SK-N-SH treated with all-trans-retinoic acid at 6 μM for 48 hours (cell line): ENCODE measurements at regions not wholly inside any gene's neighbourhood (a gene's known extent, or its start where the extent isn't known, plus 50 kb on each side); places are given as distances from the start of the nearest gene placed in this dataset.
A peak's percentile ranks its signal among the peaks of the same experiment; 100 is the strongest.

Source experiments
- ATAC-seq: fragments of 200-7000 bp; cut with Tn5 transposase; 3 replicates; pipeline ENCODE4 v1.9.1; 2020; ENCODE audit warnings: mild to moderate bottlenecking, moderate library complexity
- ARNTL ChIP-seq: fragments of 450-650 bp; formaldehyde crosslinking; IDR thresholded peaks from 2 replicates; pipeline ENCODE4 v1.5.0; 2020; ENCODE audit warnings: low read depth, mild to moderate bottlenecking, moderate library complexity, borderline replicate concordance
- BACH2 ChIP-seq: fragments of 250-450 bp; sonication (Bioruptor Pico); IDR thresholded peaks from 2 replicates; pipeline ENCODE4 v1.9.0; 2021; ENCODE audit warnings: mild to moderate bottlenecking, borderline replicate concordance
- CSDC2 ChIP-seq: fragments of 250-450 bp; sonication (Bioruptor Pico); IDR thresholded peaks from 2 replicates; pipeline ENCODE4 v1.5.0; 2020; ENCODE audit warnings: mild to moderate bottlenecking, moderate library complexity
- GLIS3 ChIP-seq: fragments of 250-450 bp; sonication (Bioruptor Pico); IDR thresholded peaks from 2 replicates; pipeline ENCODE4 v1.5.0; 2020; ENCODE audit warnings: mild to moderate bottlenecking, moderate library complexity
- ISL1 ChIP-seq: fragments of 250-450 bp; sonication (Bioruptor Pico); IDR thresholded peaks from 2 replicates; pipeline ENCODE4 v2.1.2; 2022; ENCODE audit warnings: mild to moderate bottlenecking, moderate library complexity
- OSR1 ChIP-seq: fragments of 250-450 bp; sonication (Bioruptor Pico); IDR thresholded peaks from 2 replicates; pipeline ENCODE4 v1.8.0; 2022; ENCODE audit warnings: moderate library complexity, mild to moderate bottlenecking, inconsistent platforms
- PPARA ChIP-seq: fragments of 250-450 bp; sonication (Bioruptor Pico); IDR thresholded peaks from 2 replicates; pipeline ENCODE4 v1.5.0; 2020; ENCODE audit warnings: mild to moderate bottlenecking, borderline replicate concordance
- RARB ChIP-seq: fragments of 250-450 bp; sonication (Bioruptor Pico); IDR thresholded peaks from 2 replicates; pipeline ENCODE4 v1.8.0; 2021; ENCODE audit warnings: mild to moderate bottlenecking, moderate library complexity
- SNAI2 ChIP-seq: fragments of 250-450 bp; sonication (Bioruptor Pico); IDR thresholded peaks from 2 replicates; pipeline ENCODE4 v1.5.0; 2020; ENCODE audit warnings: mild to moderate bottlenecking, moderate library complexity
- TCF4 ChIP-seq: fragments of 250-450 bp; sonication (Bioruptor Pico); IDR thresholded peaks from 2 replicates; pipeline ENCODE4 v1.8.0; 2021; ENCODE audit warnings: mild to moderate bottlenecking, moderate library complexity, borderline replicate concordance
- TOX ChIP-seq: fragments of 250-450 bp; sonication (Bioruptor Pico); IDR thresholded peaks from 2 replicates; pipeline ENCODE4 v1.8.0; 2021; ENCODE audit warnings: mild to moderate bottlenecking, moderate library complexity, borderline replicate concordance
- ZC3H10 ChIP-seq: fragments of 250-450 bp; sonication (Bioruptor Pico); IDR thresholded peaks from 2 replicates; pipeline ENCODE4 v1.5.1; 2021; ENCODE audit warnings: mild to moderate bottlenecking, moderate library complexity
- ZFP3 ChIP-seq: fragments of 250-450 bp; sonication (Bioruptor Pico); IDR thresholded peaks from 2 replicates; pipeline ENCODE4 v1.5.0; 2020; ENCODE audit warnings: mild to moderate bottlenecking, moderate library complexity
- ZFP30 ChIP-seq: fragments of 450-650 bp; formaldehyde crosslinking; IDR thresholded peaks from 2 replicates; pipeline ENCODE4 v1.5.0; 2022; ENCODE audit warnings: mild to moderate bottlenecking, moderate library complexity
- ZNF565 ChIP-seq: fragments of 450-650 bp; formaldehyde crosslinking; conservative IDR thresholded peaks from 2 replicates; pipeline ENCODE4 v1.5.0; 2020; ENCODE audit warnings: low read depth, mild to moderate bottlenecking, moderate library complexity
- ZNF8 ChIP-seq: fragments of 450-650 bp; formaldehyde crosslinking; IDR thresholded peaks from 2 replicates; pipeline ENCODE4 v1.5.0; 2020; ENCODE audit warnings: mild to moderate bottlenecking, moderate library complexity
- TF ChIP-seq, protein P1 (sequence below): fragments of 250-450 bp; sonication (Bioruptor Pico); IDR thresholded peaks from 2 replicates; pipeline ENCODE4 v1.5.0; 2020; ENCODE audit warnings: mild to moderate bottlenecking, moderate library complexity
- TF ChIP-seq, protein P2 (sequence below): fragments of 250-450 bp; sonication (Bioruptor Pico); IDR thresholded peaks from 2 replicates; pipeline ENCODE4 v1.8.0; 2020; ENCODE audit warnings: mild to moderate bottlenecking, moderate library complexity, borderline replicate concordance
- TF ChIP-seq, protein P3 (sequence below): fragments of 250-450 bp; sonication (Bioruptor Pico); IDR thresholded peaks from 2 replicates; pipeline ENCODE4 v1.5.1; 2020; ENCODE audit warnings: low read depth, mild to moderate bottlenecking, moderate library complexity
- TF ChIP-seq, protein P4 (sequence below): fragments of 250-450 bp; sonication (Bioruptor Pico); IDR thresholded peaks from 2 replicates; pipeline ENCODE4 v1.5.1; 2021; ENCODE audit warnings: mild to moderate bottlenecking, moderate library complexity

DNA sequence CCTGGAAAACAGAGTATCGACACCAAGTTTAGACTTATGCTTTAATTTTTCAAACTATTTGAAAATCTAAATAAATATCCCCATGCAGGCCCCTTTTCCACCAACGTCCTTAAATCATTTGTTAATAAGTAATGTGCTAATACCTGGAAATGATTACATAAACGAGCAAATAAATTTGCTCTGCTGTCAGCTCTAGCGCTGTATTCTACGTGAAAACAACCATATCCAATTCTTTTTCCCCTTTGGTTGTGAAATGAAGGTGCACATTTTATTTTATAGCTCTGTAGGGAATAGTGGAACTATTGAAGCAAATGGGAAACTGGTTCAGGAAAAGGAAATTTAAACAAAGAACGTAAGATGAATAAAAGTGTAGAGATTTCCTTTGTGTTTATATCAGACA is 137.7 kb upstream of the ZNF608 start:
- ATAC-seq: no peak
- TF ChIP-seq ZNF565 (CRISPR knock-in tag): no peak
- no peak for TF ChIP-seq ZC3H10
- TF ChIP-seq, protein P1, sequence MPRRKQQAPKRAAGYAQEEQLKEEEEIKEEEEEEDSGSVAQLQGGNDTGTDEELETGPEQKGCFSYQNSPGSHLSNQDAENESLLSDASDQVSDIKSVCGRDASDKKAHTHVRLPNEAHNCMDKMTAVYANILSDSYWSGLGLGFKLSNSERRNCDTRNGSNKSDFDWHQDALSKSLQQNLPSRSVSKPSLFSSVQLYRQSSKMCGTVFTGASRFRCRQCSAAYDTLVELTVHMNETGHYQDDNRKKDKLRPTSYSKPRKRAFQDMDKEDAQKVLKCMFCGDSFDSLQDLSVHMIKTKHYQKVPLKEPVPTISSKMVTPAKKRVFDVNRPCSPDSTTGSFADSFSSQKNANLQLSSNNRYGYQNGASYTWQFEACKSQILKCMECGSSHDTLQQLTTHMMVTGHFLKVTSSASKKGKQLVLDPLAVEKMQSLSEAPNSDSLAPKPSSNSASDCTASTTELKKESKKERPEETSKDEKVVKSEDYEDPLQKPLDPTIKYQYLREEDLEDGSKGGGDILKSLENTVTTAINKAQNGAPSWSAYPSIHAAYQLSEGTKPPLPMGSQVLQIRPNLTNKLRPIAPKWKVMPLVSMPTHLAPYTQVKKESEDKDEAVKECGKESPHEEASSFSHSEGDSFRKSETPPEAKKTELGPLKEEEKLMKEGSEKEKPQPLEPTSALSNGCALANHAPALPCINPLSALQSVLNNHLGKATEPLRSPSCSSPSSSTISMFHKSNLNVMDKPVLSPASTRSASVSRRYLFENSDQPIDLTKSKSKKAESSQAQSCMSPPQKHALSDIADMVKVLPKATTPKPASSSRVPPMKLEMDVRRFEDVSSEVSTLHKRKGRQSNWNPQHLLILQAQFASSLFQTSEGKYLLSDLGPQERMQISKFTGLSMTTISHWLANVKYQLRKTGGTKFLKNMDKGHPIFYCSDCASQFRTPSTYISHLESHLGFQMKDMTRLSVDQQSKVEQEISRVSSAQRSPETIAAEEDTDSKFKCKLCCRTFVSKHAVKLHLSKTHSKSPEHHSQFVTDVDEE (CRISPR knock-in tag): no peak
- no peak for TF ChIP-seq CSDC2 (CRISPR knock-in tag)
- TF ChIP-seq TCF4: no peak
- no peak for TF ChIP-seq OSR1 (CRISPR knock-in tag)
- TF ChIP-seq BACH2 (CRISPR knock-in tag): no peak
- TF ChIP-seq, protein P2, sequence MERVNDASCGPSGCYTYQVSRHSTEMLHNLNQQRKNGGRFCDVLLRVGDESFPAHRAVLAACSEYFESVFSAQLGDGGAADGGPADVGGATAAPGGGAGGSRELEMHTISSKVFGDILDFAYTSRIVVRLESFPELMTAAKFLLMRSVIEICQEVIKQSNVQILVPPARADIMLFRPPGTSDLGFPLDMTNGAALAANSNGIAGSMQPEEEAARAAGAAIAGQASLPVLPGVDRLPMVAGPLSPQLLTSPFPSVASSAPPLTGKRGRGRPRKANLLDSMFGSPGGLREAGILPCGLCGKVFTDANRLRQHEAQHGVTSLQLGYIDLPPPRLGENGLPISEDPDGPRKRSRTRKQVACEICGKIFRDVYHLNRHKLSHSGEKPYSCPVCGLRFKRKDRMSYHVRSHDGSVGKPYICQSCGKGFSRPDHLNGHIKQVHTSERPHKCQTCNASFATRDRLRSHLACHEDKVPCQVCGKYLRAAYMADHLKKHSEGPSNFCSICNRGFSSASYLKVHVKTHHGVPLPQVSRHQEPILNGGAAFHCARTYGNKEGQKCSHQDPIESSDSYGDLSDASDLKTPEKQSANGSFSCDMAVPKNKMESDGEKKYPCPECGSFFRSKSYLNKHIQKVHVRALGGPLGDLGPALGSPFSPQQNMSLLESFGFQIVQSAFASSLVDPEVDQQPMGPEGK (CRISPR knock-in tag): no peak
- no peak for TF ChIP-seq PPARA (CRISPR knock-in tag)
- TF ChIP-seq, protein P3, sequence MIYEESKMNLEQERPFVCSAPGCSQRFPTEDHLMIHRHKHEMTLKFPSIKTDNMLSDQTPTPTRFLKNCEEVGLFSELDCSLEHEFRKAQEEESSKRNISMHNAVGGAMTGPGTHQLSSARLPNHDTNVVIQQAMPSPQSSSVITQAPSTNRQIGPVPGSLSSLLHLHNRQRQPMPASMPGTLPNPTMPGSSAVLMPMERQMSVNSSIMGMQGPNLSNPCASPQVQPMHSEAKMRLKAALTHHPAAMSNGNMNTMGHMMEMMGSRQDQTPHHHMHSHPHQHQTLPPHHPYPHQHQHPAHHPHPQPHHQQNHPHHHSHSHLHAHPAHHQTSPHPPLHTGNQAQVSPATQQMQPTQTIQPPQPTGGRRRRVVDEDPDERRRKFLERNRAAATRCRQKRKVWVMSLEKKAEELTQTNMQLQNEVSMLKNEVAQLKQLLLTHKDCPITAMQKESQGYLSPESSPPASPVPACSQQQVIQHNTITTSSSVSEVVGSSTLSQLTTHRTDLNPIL (CRISPR knock-in tag): no peak
- TF ChIP-seq ZFP30 (CRISPR knock-in tag): no peak
- TF ChIP-seq SNAI2 (CRISPR knock-in tag): no peak
- no peak for TF ChIP-seq TOX (CRISPR knock-in tag)
- no peak for TF ChIP-seq ISL1 (CRISPR knock-in tag)
- no peak for TF ChIP-seq ZFP3 (CRISPR knock-in tag)
- TF ChIP-seq GLIS3 (CRISPR knock-in tag): no peak
- TF ChIP-seq RARB (CRISPR knock-in tag): no peak
- no peak for TF ChIP-seq ZNF8 (CRISPR knock-in tag)

DNA sequence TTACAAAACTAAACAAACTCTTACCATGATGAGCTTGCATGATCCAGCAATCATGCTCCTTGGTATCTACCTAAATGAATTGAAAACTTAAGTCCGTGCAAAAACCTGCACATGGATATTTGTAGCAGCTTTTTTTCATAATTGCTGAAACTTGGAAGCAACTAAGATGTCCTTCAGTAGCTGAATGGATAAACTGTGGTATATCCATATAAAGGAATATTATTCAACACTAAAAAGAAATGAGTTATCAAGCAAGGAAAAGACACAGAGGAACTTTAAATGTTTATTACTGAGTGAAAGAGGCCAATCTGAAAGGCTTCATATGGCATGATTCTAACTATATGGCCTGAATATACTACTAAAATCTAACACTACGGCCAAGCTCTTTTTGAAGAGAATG is 139.1 kb upstream of the ZNF608 start:
- no peak for ATAC-seq
- TF ChIP-seq, protein P4, sequence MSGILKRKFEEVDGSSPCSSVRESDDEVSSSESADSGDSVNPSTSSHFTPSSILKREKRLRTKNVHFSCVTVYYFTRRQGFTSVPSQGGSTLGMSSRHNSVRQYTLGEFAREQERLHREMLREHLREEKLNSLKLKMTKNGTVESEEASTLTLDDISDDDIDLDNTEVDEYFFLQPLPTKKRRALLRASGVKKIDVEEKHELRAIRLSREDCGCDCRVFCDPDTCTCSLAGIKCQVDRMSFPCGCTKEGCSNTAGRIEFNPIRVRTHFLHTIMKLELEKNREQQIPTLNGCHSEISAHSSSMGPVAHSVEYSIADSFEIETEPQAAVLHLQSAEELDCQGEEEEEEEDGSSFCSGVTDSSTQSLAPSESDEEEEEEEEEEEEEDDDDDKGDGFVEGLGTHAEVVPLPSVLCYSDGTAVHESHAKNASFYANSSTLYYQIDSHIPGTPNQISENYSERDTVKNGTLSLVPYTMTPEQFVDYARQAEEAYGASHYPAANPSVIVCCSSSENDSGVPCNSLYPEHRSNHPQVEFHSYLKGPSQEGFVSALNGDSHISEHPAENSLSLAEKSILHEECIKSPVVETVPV (CRISPR knock-in tag): no peak
- TF ChIP-seq ZNF8 (CRISPR knock-in tag): peak; percentile 92

DNA sequence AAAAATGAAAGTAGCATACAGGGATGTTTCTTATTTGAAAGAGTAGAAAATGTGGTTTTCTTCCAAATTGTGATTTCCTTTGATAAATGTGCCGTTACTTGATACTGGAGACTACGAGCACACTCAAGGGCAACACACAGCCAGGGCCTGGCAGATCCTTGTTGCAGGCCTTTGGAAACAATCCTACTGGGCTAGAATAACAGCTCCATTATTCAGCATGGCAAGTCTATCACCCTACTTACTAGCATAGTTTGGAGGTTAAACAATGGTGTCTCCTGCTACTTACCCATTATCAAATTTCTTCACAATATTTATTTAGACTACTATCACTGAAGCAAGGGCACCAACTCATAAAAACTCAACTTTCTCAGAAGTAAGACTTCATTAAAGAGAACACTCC is 140.8 kb upstream of the ZNF608 start:
- no peak for TF ChIP-seq ARNTL
- no peak for ATAC-seq

DNA sequence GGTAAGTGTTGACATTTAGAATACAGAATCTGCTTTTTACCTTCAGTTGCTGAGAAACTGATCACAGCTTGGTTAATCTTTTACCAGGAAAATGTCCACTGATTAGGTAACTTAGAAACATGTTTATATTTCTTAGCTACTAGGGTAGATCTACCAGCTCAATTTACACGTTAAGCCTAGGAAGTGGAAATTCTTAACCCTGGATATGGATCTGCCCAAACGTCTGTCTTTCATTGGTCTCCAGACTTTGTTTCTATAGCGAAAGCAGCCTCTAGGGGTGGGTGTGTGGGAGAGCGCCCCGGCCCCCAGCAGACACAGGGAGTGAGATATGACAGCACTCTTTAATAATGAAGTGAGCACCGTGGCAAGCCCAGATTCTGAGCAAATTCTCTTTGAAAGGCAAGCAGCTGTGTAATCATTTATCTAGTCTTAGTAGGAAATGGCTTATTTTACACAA is 141.6 kb upstream of the ZNF608 start:
- peak; percentile 48; the same call in 2 of the 3 replicates for ATAC-seq

More for the DNA sequence above, 141.6 kb upstream of the ZNF608 start:
- TF ChIP-seq, protein P3 (CRISPR knock-in tag): no peak
- no peak for TF ChIP-seq TCF4
- TF ChIP-seq GLIS3 (CRISPR knock-in tag): no peak
- TF ChIP-seq ZC3H10: no peak
- TF ChIP-seq OSR1 (CRISPR knock-in tag): no peak
